ENCODE measurements at regions not wholly inside any gene's neighbourhood (a gene's known extent, or its start where the extent isn't known, plus 50 kb on each side); places are given as distances from the start of the nearest gene placed in this dataset.

GRCh38 chr6:134819236-134819635 is 130.7 kb downstream of the ALDH8A1 start:
- TF ChIP-seq CTCF (IDR thresholded peaks at IDR 0.05) (no peak), POLR2A (IDR thresholded peaks at IDR 0.05) (no peak), EP300 (IDR thresholded peaks at IDR 0.05) (no peak)

All from suprapubic skin (tissue), 3 donors.